Thyroid gland (tissue), 4 donors: ENCODE measurements at regions not wholly inside any gene's neighbourhood (a gene's known extent, or its start where the extent isn't known, plus 50 kb on each side); places are given as distances from the start of the nearest gene placed in this dataset.
"Not testable (repeated sequence)": the region's sequence is repeated elsewhere in the genome, so short reads cannot be mapped to it uniquely, and the experiment has no call there.

Experiments
- DNase-seq, 2 donors: peaks; one replicate each; pipeline ENCODE4 v3.0.0-alpha.2; 2019
- H3K27ac ChIP-seq, 3 donors: fragments of 200-600 bp; sonication (generic); 1 replicate in 2 of 3; 2 replicates in 1 of 3; pipeline ENCODE4 v1.5.1; 2016 to 2019; ENCODE audit warnings: mild to moderate bottlenecking in 1 of 3, moderate library complexity in 1 of 3
- H3K27me3 ChIP-seq: fragments of 200-600 bp; sonication (generic); one replicate; pipeline ENCODE4 v1.5.1; 2019
- H3K36me3 ChIP-seq, 2 donors: fragments of 200-600 bp; sonication (generic); one replicate each; pipeline ENCODE4 v1.5.1; 2016 to 2019
- H3K4me1 ChIP-seq, 2 donors: fragments of 200-600 bp; sonication (generic); one replicate each; pipeline ENCODE4 v1.5.1; 2017 to 2019
- H3K4me3 ChIP-seq, 3 donors: fragments of 200-600 bp; sonication (generic); replicated peaks in 1 of 3; 1 replicate in 2 of 3; 2 replicates in 1 of 3; pipeline ENCODE4 v1.5.1; 2016; ENCODE audit warnings: mild to moderate bottlenecking in 1 of 3
- H3K9me3 ChIP-seq: fragments of 200-600 bp; sonication (generic); one replicate; pipeline ENCODE4 v1.5.1; 2017
- CTCF ChIP-seq, 6 experiments: fragments of 200-600 bp in 3 of 6; fragments of 450-650 bp in 3 of 6; sonication (generic) in 3 of 6; IDR thresholded peaks; one replicate each; pipeline ENCODE4 v1.5.1; 2016 to 2019; ENCODE audit warnings: antibody characterized with exemption in 6 of 6, mild to moderate bottlenecking in 2 of 6, inconsistent platforms in 1 of 6, moderate library complexity in 1 of 6
- POLR2A ChIP-seq, 2 donors: fragments of 450-650 bp; IDR thresholded peaks; one replicate each; pipeline ENCODE4 v1.6.1; 2017; ENCODE audit warnings: antibody characterized with exemption in 2 of 2, mild to moderate bottlenecking in 2 of 2, moderate library complexity in 1 of 2
- WGBS, 2 donors: methylation state at CpG; one replicate each; pipeline ENCODE4 v1.1.5; 2017; 5-methylcytosine and 5-hydroxymethylcytosine counted together
- intact Hi-C: fragments of 100-400 bp; cut with DNase I; formaldehyde crosslinking; loops from one replicate; pipeline ENCODE4 v1.15.1; 2023

- Histone ChIP-seq H3K4me3 (no peak overlapping the region), H3K9me3 (no peaks in the 10 kb centered on the region), H3K27me3 (no peaks in the 10 kb centered on the region), H3K27ac (no peak overlapping the region), H3K4me1 (no peaks in the 10 kb centered on the region), H3K36me3 (no peaks in the 10 kb centered on the region)
- intact Hi-C loops: no loop called here
- no peak for TF ChIP-seq POLR2A (IDR thresholded peaks at IDR 0.05)
- TF ChIP-seq CTCF (IDR thresholded peaks at IDR 0.05): no peak
- DNase-seq: no peak
- WGBS, 2 donors: 67 to 68% methylated on average over 1 of the region's 1 CpG
These were observed 128.1 kb upstream of the NUDT12 start for GRCh38 chr5:103690676-103691075.

GRCh38 chr5:103679873-103680272 lies 117.3 kb upstream of the NUDT12 start:
- Histone ChIP-seq H3K36me3 (no peaks in the 10 kb centered on the region), H3K27ac (no peak overlapping the region), H3K27me3 (no peaks in the 10 kb centered on the region), H3K9me3 (no peaks in the 10 kb centered on the region), H3K4me1 (no peaks in the 10 kb centered on the region), H3K4me3 (no peak overlapping the region)
- TF ChIP-seq CTCF (IDR thresholded peaks at IDR 0.05) (no peak), POLR2A (IDR thresholded peaks at IDR 0.05) (no peak)
- intact Hi-C loops: no loop called here
- no peak for DNase-seq
- WGBS, 2 donors: 55 to 59% methylated on average over 3 of the region's 3 CpGs

GRCh38 chr5:103676198-103676597 lies 113.6 kb upstream of the NUDT12 start:
- H3K4me1 ChIP-seq, DNase-seq, H3K27me3 ChIP-seq, intact Hi-C loops, H3K4me3 ChIP-seq, H3K9me3 ChIP-seq, H3K36me3 ChIP-seq, H3K27ac ChIP-seq: not testable (repeated sequence)
- 73 to 88% methylated on average over 4 to 5 of the region's 5 CpGs for WGBS, 2 donors

GRCh38 chr5:103674739-103675138 lies 112.2 kb upstream of the NUDT12 start:
- Histone ChIP-seq H3K36me3 (no peaks in the 10 kb centered on the region), H3K4me3 (no peak overlapping the region), H3K27me3 (no peaks in the 10 kb centered on the region), H3K27ac (no peak overlapping the region), H3K9me3 (no peaks in the 10 kb centered on the region), H3K4me1 (no peaks in the 10 kb centered on the region)
- no peak for DNase-seq
- no peak for TF ChIP-seq CTCF (IDR thresholded peaks at IDR 0.05)
- TF ChIP-seq POLR2A (IDR thresholded peaks at IDR 0.05): no peak
- 74 to 77% methylated on average over 3 of the region's 3 CpGs for WGBS, 2 donors
- intact Hi-C loops: no loop called here

GRCh38 chr5:103674251-103674650 lies 111.7 kb upstream of the NUDT12 start:
- no peak overlapping the region for H3K27ac ChIP-seq
- H3K9me3 ChIP-seq: no peaks in the 10 kb centered on the region
- no peak overlapping the region for H3K4me3 ChIP-seq
- H3K27me3 ChIP-seq: no peaks in the 10 kb centered on the region
- WGBS, 2 donors: 52 to 73% methylated on average over 1 of the region's 1 CpG
- no peaks in the 10 kb centered on the region for H3K36me3 ChIP-seq
- H3K4me1 ChIP-seq: no peaks in the 10 kb centered on the region
- intact Hi-C loops: no loop called here
- DNase-seq: no peak
- TF ChIP-seq POLR2A (IDR thresholded peaks at IDR 0.05) (no peak), CTCF (IDR thresholded peaks at IDR 0.05) (no peak)

GRCh38 chr5:103669615-103670014 lies 107.0 kb upstream of the NUDT12 start:
- Histone ChIP-seq H3K4me1 (no peaks in the 10 kb centered on the region), H3K9me3 (no peaks in the 10 kb centered on the region), H3K27me3 (no peaks in the 10 kb centered on the region), H3K36me3 (no peaks in the 10 kb centered on the region), H3K27ac (no peak overlapping the region), H3K4me3 (no peak overlapping the region)
- intact Hi-C loops: no loop called here
- no peak for DNase-seq
- TF ChIP-seq CTCF (IDR thresholded peaks at IDR 0.05): no peak
- no peak for TF ChIP-seq POLR2A (IDR thresholded peaks at IDR 0.05)
- WGBS, 2 donors: 85 to 94% methylated on average over 5 of the region's 5 CpGs
